Mesenchymal stem cell (in vitro differentiated cells and primary cell): ENCODE measurements at regions not wholly inside any gene's neighbourhood (a gene's known extent, or its start where the extent isn't known, plus 50 kb on each side); places are given as distances from the start of the nearest gene placed in this dataset.

Experiments used
- DNase-seq: peaks from one replicate; pipeline ENCODE4 v3.0.0-alpha.2; 2013
- H2AFZ ChIP-seq: one replicate; pipeline ENCODE4 v1.6.1; 2013; ENCODE audit warnings: low read depth, mild to moderate bottlenecking, control low read depth, inconsistent platforms, low read length, moderate library complexity
- H2AK5ac ChIP-seq: 2 replicates; pipeline ENCODE4 v1.6.1; 2013; ENCODE audit warnings: low read length, moderate library complexity, mild to moderate bottlenecking, inconsistent platforms; ENCODE audit not compliant: severe bottlenecking
- H2BK120ac ChIP-seq: one replicate; pipeline ENCODE4 v1.6.1; 2013; ENCODE audit warnings: low read depth, mild to moderate bottlenecking, inconsistent platforms, low read length, moderate library complexity
- H2BK12ac ChIP-seq, 2 experiments: one replicate each; pipeline ENCODE4 v1.6.1; 2013; ENCODE audit warnings: inconsistent platforms in 2 of 2, low read length in 2 of 2, mild to moderate bottlenecking in 2 of 2, moderate library complexity in 2 of 2, control low read depth in 1 of 2
- H2BK15ac ChIP-seq: one replicate; pipeline ENCODE4 v1.6.1; 2013; ENCODE audit warnings: mild to moderate bottlenecking, low read depth, inconsistent platforms; ENCODE audit not compliant: poor library complexity, severe bottlenecking
- H2BK5ac ChIP-seq: 2 replicates; pipeline ENCODE4 v1.6.1; 2013; ENCODE audit warnings: low read depth, mild to moderate bottlenecking, low read length, control low read depth, inconsistent platforms; ENCODE audit not compliant: poor library complexity, severe bottlenecking
- H3K14ac ChIP-seq, 2 experiments: one replicate each; pipeline ENCODE4 v1.6.1; 2013; ENCODE audit warnings: inconsistent platforms in 2 of 2, low read length in 2 of 2, control low read depth in 1 of 2, mild to moderate bottlenecking in 1 of 2, moderate library complexity in 1 of 2
- H3K18ac ChIP-seq, 2 experiments: one replicate each; pipeline ENCODE4 v1.6.1; 2013; ENCODE audit warnings: inconsistent platforms in 2 of 2, low read length in 2 of 2, control low read depth in 1 of 2, low read depth in 1 of 2, mild to moderate bottlenecking in 1 of 2
- H3K23ac ChIP-seq, 2 experiments: one replicate each; pipeline ENCODE4 v1.6.1; 2013; ENCODE audit warnings: inconsistent platforms in 2 of 2, low read length in 2 of 2, mild to moderate bottlenecking in 2 of 2, moderate library complexity in 2 of 2, control low read depth in 1 of 2
- H3K27ac ChIP-seq: 2 replicates; pipeline ENCODE4 v1.5.1; 2013; ENCODE audit warnings: mild to moderate bottlenecking, moderate library complexity, low read length, control low read depth, inconsistent platforms; ENCODE audit not compliant: poor library complexity, severe bottlenecking
- H3K27me3 ChIP-seq, 2 experiments: 2 replicates each; pipeline versions ENCODE4 v1.6.1 to v1.7.0; 2013; ENCODE audit warnings: low read length in 2 of 2, mild to moderate bottlenecking in 2 of 2, moderate library complexity in 2 of 2, control low read depth in 1 of 2, inconsistent platforms in 1 of 2; ENCODE audit not compliant: control insufficient read depth in 1 of 2, insufficient read depth in 1 of 2
- H3K36me3 ChIP-seq, 2 experiments: 2 replicates each; pipeline versions ENCODE4 v1.6.1 to v1.7.0; 2013; ENCODE audit warnings: low read length in 2 of 2, control low read depth in 1 of 2, inconsistent platforms in 1 of 2, low read depth in 1 of 2, mild to moderate bottlenecking in 1 of 2; ENCODE audit not compliant: insufficient read depth in 2 of 2, control insufficient read depth in 1 of 2
- H3K4ac ChIP-seq, 2 experiments: one replicate each; pipeline ENCODE4 v1.6.1; 2013; ENCODE audit warnings: inconsistent platforms in 2 of 2, low read length in 2 of 2, mild to moderate bottlenecking in 2 of 2, moderate library complexity in 2 of 2, control low read depth in 1 of 2, low read depth in 1 of 2
- H3K4me1 ChIP-seq: 2 replicates; pipeline ENCODE4 v1.6.1; 2013; ENCODE audit warnings: low read depth, low read length, control low read depth; ENCODE audit not compliant: control insufficient read depth, insufficient read depth
- H3K4me2 ChIP-seq: 2 replicates; pipeline ENCODE4 v1.6.1; 2013; ENCODE audit warnings: low read length, mild to moderate bottlenecking, inconsistent platforms; ENCODE audit not compliant: poor library complexity, severe bottlenecking
- H3K4me3 ChIP-seq, 2 experiments: 2 replicates each; pipeline versions ENCODE4 v1.5.1 to v1.7.0; 2013; ENCODE audit warnings: low read length in 2 of 2, mild to moderate bottlenecking in 2 of 2, control low read depth in 1 of 2, low read depth in 1 of 2; ENCODE audit not compliant: insufficient read depth in 1 of 2
- H3K79me1 ChIP-seq: replicated peaks from 2 replicates; pipeline ENCODE4 v1.6.1; 2013; ENCODE audit warnings: mild to moderate bottlenecking, control low read depth, low read length, inconsistent platforms; ENCODE audit not compliant: poor library complexity, severe bottlenecking
- H3K9ac ChIP-seq: 2 replicates; pipeline ENCODE4 v1.7.0; 2013; ENCODE audit warnings: mild to moderate bottlenecking, low read length, moderate library complexity
- H3K9me3 ChIP-seq: 2 replicates; pipeline ENCODE4 v1.7.0; 2013; ENCODE audit warnings: mild to moderate bottlenecking, low read length; ENCODE audit not compliant: control insufficient read depth
- H4K8ac ChIP-seq: one replicate; pipeline ENCODE4 v1.6.1; 2013; ENCODE audit warnings: inconsistent platforms, mild to moderate bottlenecking, low read length, moderate library complexity
- H4K91ac ChIP-seq: one replicate; pipeline ENCODE4 v1.6.1; 2013; ENCODE audit warnings: mild to moderate bottlenecking, low read length, inconsistent platforms
- WGBS: methylation state at CpG from one replicate; pipeline ENCODE4 v1.1.7; 2013; ENCODE audit warnings: mixed read lengths; 5-methylcytosine and 5-hydroxymethylcytosine counted together

- WGBS = 92% methylated on average over 10 of the region's 12 CpGs
- no peaks in the 10 kb centered on the region for H3K36me3 ChIP-seq
- H4K91ac ChIP-seq = no peak overlapping the region
- no peaks in the 10 kb centered on the region for H3K9me3 ChIP-seq
- no peak overlapping the region for H3K4ac ChIP-seq
- no peak overlapping the region for H3K4me3 ChIP-seq
- no peak for DNase-seq
- no peak overlapping the region for H2BK15ac ChIP-seq
- H3K14ac ChIP-seq = peak overlapping the region in 1 of 2 experiments; percentile 11
- no peaks in the 10 kb centered on the region for H3K79me1 ChIP-seq
- no peak overlapping the region for H2AFZ ChIP-seq
- peaks cover under 1% of the 10 kb centered on the region for H3K4me1 ChIP-seq
- no peak overlapping the region for H4K8ac ChIP-seq
- no peak overlapping the region for H3K27ac ChIP-seq
- H3K18ac ChIP-seq = peak overlapping the region in 1 of 2 experiments; percentile 4
- H2BK120ac ChIP-seq = no peak overlapping the region
- H2BK5ac ChIP-seq = no peak overlapping the region
- H3K9ac ChIP-seq = no peak overlapping the region
- H3K27me3 ChIP-seq = no peaks in the 10 kb centered on the region
- peak overlapping the region; percentile 38 to 45 for H2BK12ac ChIP-seq
- no peak overlapping the region for H3K4me2 ChIP-seq
- H2AK5ac ChIP-seq = no peak overlapping the region
- no peak overlapping the region for H3K23ac ChIP-seq
These were observed 70.3 kb upstream of the HAAO start for GRCh38 chr2:42862669-42863185.

DNA sequence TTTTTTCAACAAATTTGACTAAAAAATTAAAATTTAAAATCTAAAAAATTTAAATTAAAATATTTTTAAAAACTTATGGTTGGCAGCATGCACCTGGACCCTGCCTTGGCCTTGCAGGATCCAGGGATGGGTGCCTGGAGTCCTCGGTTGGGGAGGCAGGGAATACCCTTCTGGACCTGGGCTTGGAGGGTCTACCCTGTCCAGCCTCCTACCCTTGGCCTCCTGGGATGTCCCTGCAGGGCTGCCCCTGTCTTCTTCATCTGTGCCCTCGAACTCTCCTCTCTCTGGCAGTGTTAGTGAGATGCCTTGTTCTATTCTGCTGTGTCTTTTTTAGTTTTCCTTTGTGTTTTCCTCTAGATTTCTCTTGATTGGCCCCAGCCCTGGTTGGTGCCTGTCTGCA, 68.9 kb upstream of the HAAO start:
- H3K9ac ChIP-seq = no peak overlapping the region
- WGBS = 92% methylated on average over 2 of the region's 2 CpGs
- H3K27me3 ChIP-seq = no peaks in the 10 kb centered on the region
- H3K36me3 ChIP-seq = no peaks in the 10 kb centered on the region
- H4K91ac ChIP-seq = peak overlapping the region; percentile 5
- H2BK5ac ChIP-seq = no peak overlapping the region
- H3K14ac ChIP-seq = no peak overlapping the region
- no peak overlapping the region for H3K23ac ChIP-seq
- H2BK120ac ChIP-seq = no peak overlapping the region
- H3K4me1 ChIP-seq = peaks cover 11% of the 10 kb centered on the region
- H3K18ac ChIP-seq = peak overlapping the region; percentile 42 to 79
- no peak overlapping the region for H2AFZ ChIP-seq
- no peak overlapping the region for H4K8ac ChIP-seq
- H3K79me1 ChIP-seq = no peaks in the 10 kb centered on the region
- no peak overlapping the region for H3K27ac ChIP-seq
- H3K4me3 ChIP-seq = no peak overlapping the region
- peak overlapping the region in 1 of 2 experiments; percentile 81 for H2BK12ac ChIP-seq
- H2AK5ac ChIP-seq = no peak overlapping the region
- no peak overlapping the region for H3K4me2 ChIP-seq
- peak overlapping the region; percentile 73 for H2BK15ac ChIP-seq
- H3K4ac ChIP-seq = no peak overlapping the region
- no peaks in the 10 kb centered on the region for H3K9me3 ChIP-seq
- DNase-seq = no peak

GRCh38 chr2:42860319-42861094, 68.1 kb upstream of the HAAO start:
- Histone ChIP-seq H3K9me3 (no peaks in the 10 kb centered on the region), H3K14ac (peak overlapping the region in 1 of 2 experiments; percentile 41), H2BK12ac (peak overlapping the region in 1 of 2 experiments; percentile 12), H3K18ac (no peak overlapping the region), H3K4me3 (no peak overlapping the region), H3K4ac (peak overlapping the region in 1 of 2 experiments; percentile 9), H3K36me3 (no peaks in the 10 kb centered on the region), H2BK120ac (no peak overlapping the region), H3K27ac (no peak overlapping the region), H3K4me1 (peaks cover 17% of the 10 kb centered on the region), H2AK5ac (peak overlapping the region; percentile 49), H4K91ac (no peak overlapping the region), H3K4me2 (no peak overlapping the region), H2BK15ac (no peak overlapping the region), H2BK5ac (no peak overlapping the region), H3K9ac (no peak overlapping the region), H2AFZ (no peak overlapping the region), H3K23ac (no peak overlapping the region), H3K27me3 (no peaks in the 10 kb centered on the region), H3K79me1 (no peaks in the 10 kb centered on the region), H4K8ac (no peak overlapping the region)
- DNase-seq = no peak
- WGBS = 70% methylated on average over 5 of the region's 5 CpGs

DNA sequence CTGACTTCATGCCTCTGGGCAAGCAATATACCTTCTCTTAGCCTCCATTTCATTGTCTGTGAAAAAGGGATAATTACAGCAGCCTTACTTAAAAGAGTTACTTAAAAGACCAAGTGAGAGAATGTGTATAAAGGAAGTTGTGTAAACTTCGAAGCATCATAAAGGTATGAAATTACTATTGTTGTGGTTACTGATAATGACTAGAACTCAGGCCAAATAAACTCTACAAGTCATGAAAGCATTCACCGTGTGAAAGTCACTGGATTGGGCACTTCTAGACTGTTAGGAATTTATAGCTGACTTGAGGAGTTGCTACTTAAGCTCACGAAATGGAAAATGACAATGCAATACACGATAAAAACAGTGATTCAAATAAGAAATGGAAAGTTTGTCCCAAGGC, 67.4 kb upstream of the HAAO start:
- no peaks in the 10 kb centered on the region for H3K27me3 ChIP-seq
- H4K91ac ChIP-seq = no peak overlapping the region
- H3K79me1 ChIP-seq = no peaks in the 10 kb centered on the region
- H2BK12ac ChIP-seq = no peak overlapping the region
- H3K9me3 ChIP-seq = no peaks in the 10 kb centered on the region
- no peak overlapping the region for H2BK120ac ChIP-seq
- H2BK15ac ChIP-seq = no peak overlapping the region
- H3K18ac ChIP-seq = no peak overlapping the region
- H3K4ac ChIP-seq = no peak overlapping the region
- no peak overlapping the region for H3K4me3 ChIP-seq
- H2AFZ ChIP-seq = no peak overlapping the region
- no peaks in the 10 kb centered on the region for H3K36me3 ChIP-seq
- peaks cover 23% of the 10 kb centered on the region for H3K4me1 ChIP-seq
- 80% methylated on average over 4 of the region's 4 CpGs for WGBS
- no peak overlapping the region for H2AK5ac ChIP-seq
- H3K23ac ChIP-seq = no peak overlapping the region
- no peak overlapping the region for H3K14ac ChIP-seq
- no peak overlapping the region for H3K4me2 ChIP-seq
- no peak for DNase-seq
- H3K9ac ChIP-seq = peak overlapping the region; percentile 3
- H3K27ac ChIP-seq = no peak overlapping the region
- no peak overlapping the region for H4K8ac ChIP-seq
- no peak overlapping the region for H2BK5ac ChIP-seq
